HG03175 (cell line): ENCODE measurements at regions not wholly inside any gene's neighbourhood (a gene's known extent, or its start where the extent isn't known, plus 50 kb on each side); places are given as distances from the start of the nearest gene placed in this dataset.
"Not testable (repeated sequence)": the region's sequence is repeated elsewhere in the genome, so short reads cannot be mapped to it uniquely, and the experiment has no call there.

Source experiments
- ATAC-seq: cut with Tn5 transposase; IDR thresholded peaks from one replicate; pipeline ENCODE4 v1.9.1; 2021; ENCODE audit warnings: mild to moderate bottlenecking, moderate library complexity; ENCODE audit not compliant: unreplicated experiment

GRCh38 chr3:124043023-124043422 is 51.1 kb upstream of the ROPN1 start:
- no peak for ATAC-seq

- ATAC-seq: no peak
These were observed 53.0 kb upstream of the ROPN1 start for GRCh38 chr3:124044956-124045355.

- ATAC-seq: no peak
These were observed 57.3 kb upstream of the ROPN1 start for GRCh38 chr3:124048967-124049798.

GRCh38 chr3:124051636-124052035 is 59.7 kb upstream of the ROPN1 start:
- no peak for ATAC-seq

- no peak for ATAC-seq
These were observed 61.9 kb upstream of the ROPN1 start for GRCh38 chr3:124053871-124054270.

- ATAC-seq: no peak
These were observed 64.9 kb upstream of the ROPN1 start for GRCh38 chr3:124056846-124057245.

- ATAC-seq: no peak
These were observed 65.5 kb upstream of the ROPN1 start for GRCh38 chr3:124057420-124057819.

GRCh38 chr3:124059580-124059979 is 67.7 kb upstream of the ROPN1 start:
- no peak for ATAC-seq

GRCh38 chr3:124063197-124063909 is 71.4 kb upstream of the ROPN1 start:
- no peak for ATAC-seq

- ATAC-seq: no peak
These were observed 72.1 kb upstream of the ROPN1 start for GRCh38 chr3:124064050-124064449.

- ATAC-seq: not testable (repeated sequence)
These were observed 74.6 kb upstream of the ROPN1 start for GRCh38 chr3:124066543-124066942.

GRCh38 chr3:124069706-124070105 is 77.8 kb upstream of the ROPN1 start:
- not testable (repeated sequence) for ATAC-seq

GRCh38 chr3:124075090-124075489 is 83.2 kb upstream of the ROPN1 start:
- ATAC-seq: not testable (repeated sequence)

- ATAC-seq: no peak
These were observed 83.8 kb upstream of the ROPN1 start for GRCh38 chr3:124075753-124076152.

- no peak for ATAC-seq
These were observed 84.3 kb upstream of the ROPN1 start for GRCh38 chr3:124076235-124076634.

- ATAC-seq: no peak
These were observed 87.3 kb upstream of the ROPN1 start for GRCh38 chr3:124078953-124079911.

GRCh38 chr3:124079912-124080276 is 88.0 kb upstream of the ROPN1 start:
- ATAC-seq: no peak

- ATAC-seq: no peak
These were observed 90.4 kb upstream of the ROPN1 start for GRCh38 chr3:124082343-124082742.

GRCh38 chr3:124084022-124084881 is 92.3 kb upstream of the ROPN1 start:
- no peak for ATAC-seq

- ATAC-seq: no peak
These were observed 96.9 kb upstream of the ROPN1 start for GRCh38 chr3:124088801-124089200.
